T-helper 17 cell (primary cell): ENCODE measurements at regions not wholly inside any gene's neighbourhood (a gene's known extent, or its start where the extent isn't known, plus 50 kb on each side); places are given as distances from the start of the nearest gene placed in this dataset.
"Not testable (repeated sequence)": the region's sequence is repeated elsewhere in the genome, so short reads cannot be mapped to it uniquely, and the experiment has no call there.

Experiments used
- ATAC-seq: fragments of 150-1000 bp; cut with Tn5 transposase; 2 replicates; pipeline ENCODE4 v1.10.0; 2021; ENCODE audit warnings: mild to moderate bottlenecking, moderate library complexity
- DNase-seq, 3 donors: peaks; one replicate each; pipeline versions ENCODE4 v3.0.0 to v3.0.0-alpha.2; 2020 to 2021
- H3K9me3 ChIP-seq: one replicate; pipeline ENCODE4 v1.7.0; 2013; ENCODE audit warnings: low read length, mild to moderate bottlenecking; ENCODE audit not compliant: control insufficient read depth, poor library complexity, severe bottlenecking
- H3K27ac Mint-ChIP-seq: one replicate; pipeline ENCODE4 v1.8.0; 2022; ENCODE audit warnings: mild to moderate bottlenecking, moderate library complexity, mixed read lengths
- H3K27me3 Mint-ChIP-seq: one replicate; pipeline ENCODE4 v1.8.0; 2022; ENCODE audit warnings: mixed read lengths
- H3K36me3 Mint-ChIP-seq: one replicate; pipeline ENCODE4 v1.8.0; 2022; ENCODE audit warnings: low read depth, mixed read lengths
- H3K4me1 Mint-ChIP-seq: one replicate; pipeline ENCODE4 v1.8.0; 2022; ENCODE audit warnings: mild to moderate bottlenecking, mixed read lengths
- H3K4me3 Mint-ChIP-seq: one replicate; pipeline ENCODE4 v1.8.0; 2022; ENCODE audit warnings: mild to moderate bottlenecking, moderate library complexity, mixed read lengths

- ATAC-seq (peak; percentile 68), DNase-seq (no peak)
- Mint-ChIP-seq H3K27ac (no peak overlapping the region), H3K27me3 (peaks cover 28% of the 10 kb centered on the region), H3K36me3 (peaks cover 6% of the 10 kb centered on the region), H3K4me1 (peaks cover 6% of the 10 kb centered on the region), H3K4me3 (no peak overlapping the region)
- no peaks in the 10 kb centered on the region for H3K9me3 ChIP-seq
Measured at GRCh38 chr10:29386342-29386999, 97.6 kb downstream of the LYZL1 start.

- Mint-ChIP-seq H3K4me1 (peaks cover 5% of the 10 kb centered on the region), H3K27ac (no peak overlapping the region), H3K27me3 (peaks cover 29% of the 10 kb centered on the region), H3K36me3 (peaks cover 6% of the 10 kb centered on the region), H3K4me3 (no peak overlapping the region)
- ATAC-seq (no peak), DNase-seq (no peak)
- H3K9me3 ChIP-seq, result no peaks in the 10 kb centered on the region
Measured at GRCh38 chr10:29387269-29387668, 98.4 kb downstream of the LYZL1 start.

- peaks cover 24% of the 10 kb centered on the region for H3K27me3 Mint-ChIP-seq
- not testable (repeated sequence) for DNase-seq, H3K9me3 ChIP-seq, H3K27ac Mint-ChIP-seq, ATAC-seq, H3K36me3 Mint-ChIP-seq, H3K4me1 Mint-ChIP-seq, H3K4me3 Mint-ChIP-seq
Measured at GRCh38 chr10:29388112-29388511, 99.2 kb downstream of the LYZL1 start.

DNA sequence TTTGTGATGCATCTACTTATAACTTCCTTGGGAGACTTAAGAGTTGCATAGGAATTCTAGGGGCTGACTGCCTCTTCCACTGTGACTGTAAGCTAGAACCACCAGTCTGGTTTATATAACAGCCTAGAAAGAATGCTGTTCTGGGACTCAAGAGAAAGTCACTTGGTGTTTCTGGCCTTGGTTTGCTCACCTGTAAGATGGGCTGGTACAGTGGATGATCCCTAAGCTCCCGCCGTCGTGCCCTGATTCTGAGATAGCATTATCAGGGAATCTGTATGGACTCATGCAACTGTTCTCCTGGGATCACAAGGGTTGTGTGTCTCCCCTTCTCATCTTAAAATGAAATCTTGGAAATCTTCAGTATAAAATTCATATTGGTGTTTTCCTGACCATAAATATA is 100.6 kb downstream of the LYZL1 start:
- H3K4me3 Mint-ChIP-seq, result no peak overlapping the region
- no peaks in the 10 kb centered on the region for H3K9me3 ChIP-seq
- H3K4me1 Mint-ChIP-seq, result peaks cover 8% of the 10 kb centered on the region
- ATAC-seq, result no peak
- no peaks in the 10 kb centered on the region for H3K36me3 Mint-ChIP-seq
- no peak overlapping the region for H3K27ac Mint-ChIP-seq
- peaks cover 16% of the 10 kb centered on the region for H3K27me3 Mint-ChIP-seq
- DNase-seq, result no peak

DNA sequence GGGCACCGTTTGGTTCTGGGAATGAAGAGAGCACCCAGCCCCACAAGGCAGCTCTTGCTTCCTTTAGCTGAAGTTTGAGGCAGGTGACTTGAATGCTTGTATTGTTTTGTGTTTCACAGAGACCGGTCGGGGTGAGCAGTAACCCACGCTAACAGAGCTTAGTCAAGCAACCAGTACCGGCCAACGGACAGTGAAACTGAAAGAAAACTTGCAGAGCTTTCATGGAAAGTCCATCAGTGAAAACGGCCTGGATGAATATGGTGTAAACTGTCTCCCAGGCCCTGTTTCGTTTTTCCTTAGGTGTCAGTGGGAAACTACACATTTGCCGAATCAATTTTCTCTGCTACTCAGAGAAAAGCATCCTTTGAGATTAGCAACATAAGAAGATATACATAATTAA is 101.1 kb downstream of the LYZL1 start:
- DNase-seq (no peak), ATAC-seq (no peak)
- H3K36me3 Mint-ChIP-seq, result no peaks in the 10 kb centered on the region
- H3K9me3 ChIP-seq, result no peaks in the 10 kb centered on the region
- peaks cover 17% of the 10 kb centered on the region for H3K27me3 Mint-ChIP-seq
- no peak overlapping the region for H3K27ac Mint-ChIP-seq
- peaks cover 8% of the 10 kb centered on the region for H3K4me1 Mint-ChIP-seq
- no peak overlapping the region for H3K4me3 Mint-ChIP-seq

GRCh38 chr10:29392376-29393021 is 103.6 kb downstream of the LYZL1 start:
- Mint-ChIP-seq H3K27me3 (peaks cover 42% of the 10 kb centered on the region), H3K4me1 (peaks cover 5% of the 10 kb centered on the region), H3K36me3 (no peaks in the 10 kb centered on the region), H3K27ac (no peak overlapping the region), H3K4me3 (no peak overlapping the region)
- ATAC-seq (peak; percentile 61), DNase-seq (no peak)
- H3K9me3 ChIP-seq, result no peaks in the 10 kb centered on the region

- peaks cover 52% of the 10 kb centered on the region for H3K27me3 Mint-ChIP-seq
- H3K4me3 Mint-ChIP-seq, result no peak overlapping the region
- DNase-seq (no peak), ATAC-seq (no peak)
- H3K27ac Mint-ChIP-seq, result no peak overlapping the region
- H3K4me1 Mint-ChIP-seq, result peaks cover 5% of the 10 kb centered on the region
- no peaks in the 10 kb centered on the region for H3K36me3 Mint-ChIP-seq
- no peaks in the 10 kb centered on the region for H3K9me3 ChIP-seq
Measured at GRCh38 chr10:29394321-29394932, 105.6 kb downstream of the LYZL1 start.

GRCh38 chr10:29395409-29395808 is 106.5 kb downstream of the LYZL1 start:
- no peak for DNase-seq
- Mint-ChIP-seq H3K4me1 (peaks cover 5% of the 10 kb centered on the region), H3K27ac (no peak overlapping the region), H3K4me3 (no peak overlapping the region), H3K27me3 (peaks cover 61% of the 10 kb centered on the region), H3K36me3 (peaks cover 5% of the 10 kb centered on the region)
- H3K9me3 ChIP-seq, result no peaks in the 10 kb centered on the region
- ATAC-seq, result no peak

DNA sequence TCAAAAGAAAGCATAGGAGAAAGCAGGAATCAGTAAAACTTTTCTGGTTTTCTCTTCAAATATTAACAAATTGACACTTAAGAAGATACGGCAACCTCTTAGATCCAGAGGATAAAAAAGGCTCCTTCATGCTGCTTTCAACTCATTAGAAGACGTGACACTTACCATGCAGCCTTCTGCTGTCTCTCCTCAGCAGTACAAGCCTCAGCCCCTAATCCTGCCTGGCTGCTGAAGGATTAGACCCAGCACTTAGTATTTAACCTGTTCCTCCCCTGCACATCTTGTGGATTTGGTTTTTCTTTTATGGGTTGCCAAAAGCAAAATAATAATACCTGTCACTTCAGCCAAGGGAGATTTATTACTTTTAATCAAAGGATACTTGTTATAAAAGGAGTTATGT is 108.4 kb downstream of the LYZL1 start:
- H3K4me1 Mint-ChIP-seq, result peaks cover 5% of the 10 kb centered on the region
- peaks cover 55% of the 10 kb centered on the region for H3K27me3 Mint-ChIP-seq
- H3K36me3 Mint-ChIP-seq, result peaks cover 5% of the 10 kb centered on the region
- no peak overlapping the region for H3K4me3 Mint-ChIP-seq
- DNase-seq (no peak), ATAC-seq (no peak)
- H3K9me3 ChIP-seq, result no peaks in the 10 kb centered on the region
- H3K27ac Mint-ChIP-seq, result no peak overlapping the region

DNA sequence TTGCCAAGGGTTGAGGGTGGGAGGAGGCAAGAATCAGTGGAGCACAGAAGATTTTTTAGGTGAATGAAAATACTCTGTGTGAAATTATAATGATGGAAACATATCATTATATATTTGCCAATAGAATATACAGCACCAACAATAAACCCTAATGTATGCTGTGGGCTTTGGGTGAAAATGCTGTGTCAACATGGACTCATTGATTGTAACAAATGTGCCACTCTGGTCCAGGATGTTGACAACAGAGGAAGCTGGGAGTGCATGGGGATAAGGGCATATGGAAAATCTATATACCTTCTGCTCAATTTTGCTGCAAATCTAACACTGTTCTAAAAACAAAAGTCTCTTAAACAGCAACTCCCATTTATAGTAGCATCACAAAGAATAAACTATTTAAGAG is 114.3 kb downstream of the LYZL1 start:
- Mint-ChIP-seq H3K27ac (no peak overlapping the region), H3K36me3 (peaks cover 5% of the 10 kb centered on the region), H3K4me1 (no peaks in the 10 kb centered on the region), H3K27me3 (peaks cover 14% of the 10 kb centered on the region), H3K4me3 (no peak overlapping the region)
- DNase-seq (no peak), ATAC-seq (no peak)
- H3K9me3 ChIP-seq, result no peaks in the 10 kb centered on the region

GRCh38 chr10:29407280-29407858 is 118.5 kb downstream of the LYZL1 start:
- H3K9me3 ChIP-seq, result no peaks in the 10 kb centered on the region
- H3K36me3 Mint-ChIP-seq, result peaks cover 5% of the 10 kb centered on the region
- DNase-seq, result no peak
- no peak for ATAC-seq
- H3K4me3 Mint-ChIP-seq, result no peak overlapping the region
- H3K27me3 Mint-ChIP-seq, result no peaks in the 10 kb centered on the region
- peaks cover 22% of the 10 kb centered on the region for H3K4me1 Mint-ChIP-seq
- no peak overlapping the region for H3K27ac Mint-ChIP-seq
